Caco-2 (cell line): ENCODE measurements at regions not wholly inside any gene's neighbourhood (a gene's known extent, or its start where the extent isn't known, plus 50 kb on each side); places are given as distances from the start of the nearest gene placed in this dataset.

Source experiments
- BruUV-seq: library from RNA; stranded (reverse); fragments of 400-500 nt; replicated peaks from 2 replicates; lab custom pipeline; 2021; lab: Mats Ljungman, UMichigan
- CTCF ChIA-PET: fragments of 300-600 bp; sonication (Branson Sonifier 250); formaldehyde crosslinking; loops from one replicate; lab custom pipeline; 2022; ENCODE audit warnings: antibody characterized with exemption; lab: Charles Lee
- POLR2A ChIA-PET: fragments of 300-600 bp; sonication (Branson Sonifier 250); formaldehyde crosslinking; loops from one replicate; lab custom pipeline; 2022; ENCODE audit warnings: antibody characterized with exemption; lab: Charles Lee
- DNase-seq, 2 experiments: peaks; one replicate each; pipeline versions ENCODE4 v3.0.0 to v3.0.0-alpha.2; 2020 to 2022
- H3K27me3 ChIP-seq: replicated peaks from 2 replicates; pipeline ENCODE4 v1.6.0; 2011; ENCODE audit warnings: low read length; ENCODE audit not compliant: control insufficient read depth, insufficient read depth
- H3K36me3 ChIP-seq: 2 replicates; pipeline ENCODE4 v1.5.1; 2011; ENCODE audit warnings: low read length; ENCODE audit not compliant: control insufficient read depth, insufficient read depth
- H3K4me1 ChIP-seq: fragments of 250-450 bp; sonication (Bioruptor Pico); 2 replicates; pipeline ENCODE4 v1.5.1; 2020; ENCODE audit warnings: mild to moderate bottlenecking
- H3K4me3 ChIP-seq: 2 replicates; pipeline ENCODE4 v1.5.1; 2011; ENCODE audit warnings: low read depth, mild to moderate bottlenecking, control low read depth, low read length
- H3K9me3 ChIP-seq: fragments of 250-450 bp; sonication (Bioruptor Pico); 2 replicates; pipeline ENCODE4 v1.5.1; 2020; ENCODE audit warnings: mild to moderate bottlenecking, moderate library complexity
- H3K27ac Mint-ChIP-seq: one replicate; pipeline ENCODE4 v1.8.0; 2022; ENCODE audit warnings: mixed read lengths; ENCODE audit not compliant: unreplicated experiment
- H3K27me3 Mint-ChIP-seq: one replicate; pipeline ENCODE4 v1.8.0; 2022; ENCODE audit warnings: mixed read lengths; ENCODE audit not compliant: insufficient read depth, unreplicated experiment
- H3K36me3 Mint-ChIP-seq: one replicate; pipeline ENCODE4 v1.8.0; 2022; ENCODE audit warnings: mild to moderate bottlenecking, mixed read lengths; ENCODE audit not compliant: insufficient read depth, unreplicated experiment
- H3K4me1 Mint-ChIP-seq: one replicate; pipeline ENCODE4 v1.8.0; 2022; ENCODE audit warnings: low read depth, mixed read lengths; ENCODE audit not compliant: unreplicated experiment
- H3K4me3 Mint-ChIP-seq: one replicate; pipeline ENCODE4 v1.8.0; 2022; ENCODE audit warnings: mild to moderate bottlenecking, moderate library complexity, mixed read lengths; ENCODE audit not compliant: unreplicated experiment
- H3K9me3 Mint-ChIP-seq: one replicate; pipeline ENCODE4 v1.8.0; 2022; ENCODE audit warnings: mixed read lengths; ENCODE audit not compliant: unreplicated experiment
- intact Hi-C: fragments of 100-400 bp; cut with micrococcal nuclease; formaldehyde crosslinking; loops from one replicate; pipeline ENCODE4 v1.10.0; 2022; ENCODE audit not compliant: unreplicated experiment
- TF ChIP-seq, protein P1 (sequence below), 2 experiments: fragments of 200-600 bp in 1 of 2; IDR thresholded peaks; 1 replicate in 1 of 2; 2 replicates in 1 of 2; pipeline versions ENCODE4 v1.5.1 to v1.8.0; 2011 to 2022; ENCODE audit warnings: antibody characterized with exemption in 1 of 2, control low read depth in 1 of 2, inconsistent platforms in 1 of 2, low read depth in 1 of 2, low read length in 1 of 2, mild to moderate bottlenecking in 1 of 2, moderate library complexity in 1 of 2; ENCODE audit not compliant: insufficient read depth in 1 of 2, severe bottlenecking in 1 of 2, unreplicated experiment in 1 of 2

DNA sequence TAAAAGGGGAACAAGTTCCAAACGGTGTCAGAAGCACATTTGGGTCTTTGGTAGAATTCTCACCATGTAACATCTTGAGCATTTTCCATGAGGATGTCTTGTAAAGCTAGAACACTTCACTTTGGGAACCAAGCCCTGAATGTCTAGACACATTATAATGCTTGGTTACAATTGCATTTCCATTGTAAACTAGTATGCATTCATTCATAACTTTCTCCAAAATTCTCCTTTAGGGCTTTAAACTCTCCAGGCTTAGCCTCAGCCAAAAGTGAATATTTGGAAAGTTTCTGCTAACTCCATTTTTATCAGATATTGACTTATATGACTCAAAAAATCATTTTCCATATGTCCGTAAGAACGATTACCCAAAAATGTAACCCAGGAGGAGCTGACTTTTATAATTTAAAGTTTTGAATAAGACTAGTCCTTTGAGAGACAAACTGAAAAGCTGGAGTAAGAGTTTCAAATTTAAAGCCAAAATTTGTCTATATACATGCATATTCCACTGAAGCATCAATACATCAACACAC, 1170.4 kb downstream of the EFNB2 start:
- intact Hi-C loops: no loop called here
- Histone ChIP-seq H3K4me3 (no peak overlapping the region), H3K9me3 (no peaks in the 10 kb centered on the region), H3K4me1 (no peaks in the 10 kb centered on the region), H3K36me3 (no peaks in the 10 kb centered on the region), H3K27me3 (no peaks in the 10 kb centered on the region)
- DNase-seq: no peak
- TF ChIP-seq, protein P1, sequence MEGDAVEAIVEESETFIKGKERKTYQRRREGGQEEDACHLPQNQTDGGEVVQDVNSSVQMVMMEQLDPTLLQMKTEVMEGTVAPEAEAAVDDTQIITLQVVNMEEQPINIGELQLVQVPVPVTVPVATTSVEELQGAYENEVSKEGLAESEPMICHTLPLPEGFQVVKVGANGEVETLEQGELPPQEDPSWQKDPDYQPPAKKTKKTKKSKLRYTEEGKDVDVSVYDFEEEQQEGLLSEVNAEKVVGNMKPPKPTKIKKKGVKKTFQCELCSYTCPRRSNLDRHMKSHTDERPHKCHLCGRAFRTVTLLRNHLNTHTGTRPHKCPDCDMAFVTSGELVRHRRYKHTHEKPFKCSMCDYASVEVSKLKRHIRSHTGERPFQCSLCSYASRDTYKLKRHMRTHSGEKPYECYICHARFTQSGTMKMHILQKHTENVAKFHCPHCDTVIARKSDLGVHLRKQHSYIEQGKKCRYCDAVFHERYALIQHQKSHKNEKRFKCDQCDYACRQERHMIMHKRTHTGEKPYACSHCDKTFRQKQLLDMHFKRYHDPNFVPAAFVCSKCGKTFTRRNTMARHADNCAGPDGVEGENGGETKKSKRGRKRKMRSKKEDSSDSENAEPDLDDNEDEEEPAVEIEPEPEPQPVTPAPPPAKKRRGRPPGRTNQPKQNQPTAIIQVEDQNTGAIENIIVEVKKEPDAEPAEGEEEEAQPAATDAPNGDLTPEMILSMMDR (IDR thresholded peaks at IDR 0.05; ENCODE audit: insufficient read depth in 1 of 2, low read depth in 1 of 2, low read length in 1 of 2, severe bottlenecking in 1 of 2, unreplicated experiment in 1 of 2): no peak
- CTCF ChIA-PET: no interaction called here
- peaks cover 3% of the 10 kb centered on the region for H3K27me3 Mint-ChIP-seq
- no peaks in the 10 kb centered on the region for H3K36me3 Mint-ChIP-seq
- no peaks in the 10 kb centered on the region for H3K9me3 Mint-ChIP-seq
- no TSS peak for BruUV-seq
- H3K27ac Mint-ChIP-seq: no peak overlapping the region
- H3K4me1 Mint-ChIP-seq: no peaks in the 10 kb centered on the region
- POLR2A ChIA-PET: no interaction called here
- H3K4me3 Mint-ChIP-seq: no peak overlapping the region

GRCh38 chr13:105364191-105364590, 1171.3 kb downstream of the EFNB2 start:
- no peak overlapping the region for H3K4me3 Mint-ChIP-seq
- H3K27ac Mint-ChIP-seq: no peak overlapping the region
- ChIA-PET POLR2A (no interaction called here), CTCF (no interaction called here)
- H3K9me3 Mint-ChIP-seq: no peaks in the 10 kb centered on the region
- H3K27me3 Mint-ChIP-seq: peaks cover 6% of the 10 kb centered on the region
- H3K9me3 ChIP-seq: no peaks in the 10 kb centered on the region
- H3K36me3 Mint-ChIP-seq: no peaks in the 10 kb centered on the region
- H3K4me1 ChIP-seq: no peaks in the 10 kb centered on the region
- H3K27me3 ChIP-seq: no peaks in the 10 kb centered on the region
- DNase-seq: no peak
- H3K36me3 ChIP-seq: no peaks in the 10 kb centered on the region
- no peaks in the 10 kb centered on the region for H3K4me1 Mint-ChIP-seq
- no peak overlapping the region for H3K4me3 ChIP-seq
- intact Hi-C loops: no loop called here
- TF ChIP-seq, protein P1 (IDR thresholded peaks at IDR 0.05; ENCODE audit: insufficient read depth in 1 of 2, low read depth in 1 of 2, low read length in 1 of 2, severe bottlenecking in 1 of 2, unreplicated experiment in 1 of 2): no peak
- no TSS peak for BruUV-seq

GRCh38 chr13:105363261-105364190, 1171.9 kb downstream of the EFNB2 start:
- Mint-ChIP-seq H3K4me3 (no peak overlapping the region), H3K4me1 (no peaks in the 10 kb centered on the region), H3K27ac (no peak overlapping the region), H3K36me3 (no peaks in the 10 kb centered on the region), H3K27me3 (peaks cover 6% of the 10 kb centered on the region), H3K9me3 (no peaks in the 10 kb centered on the region)
- Histone ChIP-seq H3K4me1 (no peaks in the 10 kb centered on the region), H3K27me3 (no peaks in the 10 kb centered on the region), H3K4me3 (no peak overlapping the region), H3K9me3 (no peaks in the 10 kb centered on the region), H3K36me3 (no peaks in the 10 kb centered on the region)
- POLR2A ChIA-PET: no interaction called here
- DNase-seq: no peak
- no TSS peak for BruUV-seq
- CTCF ChIA-PET: no interaction called here
- intact Hi-C loops: no loop called here
- TF ChIP-seq, protein P1 (IDR thresholded peaks at IDR 0.05; ENCODE audit: insufficient read depth in 1 of 2, low read depth in 1 of 2, low read length in 1 of 2, severe bottlenecking in 1 of 2, unreplicated experiment in 1 of 2): no peak
